ENCODE measurements at regions not wholly inside any gene's neighbourhood (a gene's known extent, or its start where the extent isn't known, plus 50 kb on each side); places are given as distances from the start of the nearest gene placed in this dataset.
"Not testable (repeated sequence)": the region's sequence is repeated elsewhere in the genome, so short reads cannot be mapped to it uniquely, and the experiment has no call there.

GRCh38 chr6:10343320-10343719 lies 71.6 kb downstream of the TFAP2A start:
- Mint-ChIP-seq H3K27ac (no peak overlapping the region), H3K9me3 (no peaks in the 10 kb centered on the region), H3K27me3 (peaks cover 2% of the 10 kb centered on the region), H3K36me3 (ENCODE audit: low read depth) (no peaks in the 10 kb centered on the region), H3K4me3 (no peak overlapping the region), H3K4me1 (ENCODE audit: low read depth) (no peaks in the 10 kb centered on the region)
- intact Hi-C loops (cut with micrococcal nuclease): no loop called here

- H3K27me3 Mint-ChIP-seq: peaks cover 2% of the 10 kb centered on the region
- H3K4me1 Mint-ChIP-seq (ENCODE audit: low read depth): no peaks in the 10 kb centered on the region
- intact Hi-C loops (cut with micrococcal nuclease): no loop called here
- H3K4me3 Mint-ChIP-seq: no peak overlapping the region
- H3K27ac Mint-ChIP-seq: no peak overlapping the region
- no peaks in the 10 kb centered on the region for H3K36me3 Mint-ChIP-seq (ENCODE audit: low read depth)
- no peaks in the 10 kb centered on the region for H3K9me3 Mint-ChIP-seq
Measured at GRCh38 chr6:10341605-10342004, 73.3 kb downstream of the TFAP2A start.

GRCh38 chr6:10338151-10338550 lies 76.7 kb downstream of the TFAP2A start:
- intact Hi-C loops (cut with micrococcal nuclease): no loop called here
- no peak overlapping the region for H3K27ac Mint-ChIP-seq
- H3K27me3 Mint-ChIP-seq: peaks cover 2% of the 10 kb centered on the region
- no peak overlapping the region for H3K4me3 Mint-ChIP-seq
- H3K9me3 Mint-ChIP-seq: no peaks in the 10 kb centered on the region
- H3K36me3 Mint-ChIP-seq (ENCODE audit: low read depth): no peaks in the 10 kb centered on the region
- H3K4me1 Mint-ChIP-seq (ENCODE audit: low read depth): no peaks in the 10 kb centered on the region

DNA sequence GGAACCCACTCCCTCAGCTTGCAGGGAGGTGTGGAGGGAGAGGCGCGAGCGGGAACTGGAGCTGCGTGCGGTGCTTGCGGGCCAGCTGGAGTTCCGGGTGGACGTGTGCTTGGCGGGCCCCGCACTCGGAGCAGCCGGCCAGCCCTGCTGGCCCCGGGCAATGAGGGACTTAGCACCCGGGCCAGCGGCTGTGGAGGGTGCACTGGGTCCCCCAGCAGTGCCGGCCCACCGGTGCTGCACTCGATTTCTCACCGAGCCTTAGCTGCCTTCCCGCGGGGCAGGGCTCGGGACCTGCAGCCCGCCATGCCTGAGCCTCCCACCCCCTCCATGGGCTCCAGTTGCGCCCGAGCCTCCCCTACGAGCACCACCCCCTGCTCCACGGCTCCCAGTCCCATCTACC lies 77.5 kb downstream of the TFAP2A start:
- H3K4me3 Mint-ChIP-seq; H3K4me1 Mint-ChIP-seq (ENCODE audit: low read depth); H3K36me3 Mint-ChIP-seq (ENCODE audit: low read depth); H3K27me3 Mint-ChIP-seq; H3K27ac Mint-ChIP-seq; intact Hi-C loops (cut with micrococcal nuclease); H3K9me3 Mint-ChIP-seq: not testable (repeated sequence)

DNA sequence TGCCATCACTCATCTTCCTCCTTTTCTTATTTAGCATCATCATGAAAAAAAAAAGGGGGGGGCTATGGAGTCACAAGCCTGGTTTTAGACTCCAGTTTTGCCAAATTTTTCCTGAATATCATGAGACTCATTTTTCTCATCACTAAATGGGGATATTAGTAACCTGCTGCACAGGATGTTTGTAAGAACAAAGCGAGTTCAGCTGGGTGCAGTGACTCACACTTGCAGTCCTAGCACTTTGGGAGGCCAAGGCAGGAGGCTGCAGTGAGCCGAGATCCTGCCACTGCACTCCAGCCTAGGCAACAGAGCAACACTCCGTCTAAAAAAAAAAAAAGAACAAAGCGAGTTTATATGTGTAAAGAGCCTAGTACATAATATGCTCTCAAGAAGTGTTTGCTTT lies 82.8 kb downstream of the TFAP2A start:
- Mint-ChIP-seq H3K4me1 (ENCODE audit: low read depth) (no peaks in the 10 kb centered on the region), H3K27ac (no peak overlapping the region), H3K4me3 (no peak overlapping the region), H3K36me3 (ENCODE audit: low read depth) (no peaks in the 10 kb centered on the region), H3K27me3 (no peaks in the 10 kb centered on the region), H3K9me3 (no peaks in the 10 kb centered on the region)
- intact Hi-C loops (cut with micrococcal nuclease): no loop called here

- no peak overlapping the region for H3K27ac Mint-ChIP-seq
- intact Hi-C loops (cut with micrococcal nuclease): no loop called here
- no peaks in the 10 kb centered on the region for H3K9me3 Mint-ChIP-seq
- H3K4me3 Mint-ChIP-seq: no peak overlapping the region
- no peaks in the 10 kb centered on the region for H3K27me3 Mint-ChIP-seq
- no peaks in the 10 kb centered on the region for H3K36me3 Mint-ChIP-seq (ENCODE audit: low read depth)
- H3K4me1 Mint-ChIP-seq (ENCODE audit: low read depth): no peaks in the 10 kb centered on the region
Measured at GRCh38 chr6:10331334-10331968, 83.4 kb downstream of the TFAP2A start.

GRCh38 chr6:10330515-10330914 lies 84.4 kb downstream of the TFAP2A start:
- H3K27ac Mint-ChIP-seq: no peak overlapping the region
- H3K4me3 Mint-ChIP-seq: no peak overlapping the region
- no peaks in the 10 kb centered on the region for H3K36me3 Mint-ChIP-seq (ENCODE audit: low read depth)

GRCh38 chr6:10323018-10323417 lies 91.9 kb downstream of the TFAP2A start:
- Mint-ChIP-seq H3K9me3 (peaks cover 13% of the 10 kb centered on the region), H3K4me1 (ENCODE audit: low read depth) (no peaks in the 10 kb centered on the region), H3K27ac (no peak overlapping the region), H3K36me3 (ENCODE audit: low read depth) (no peaks in the 10 kb centered on the region), H3K27me3 (no peaks in the 10 kb centered on the region), H3K4me3 (no peak overlapping the region)
- intact Hi-C loops (cut with micrococcal nuclease): no loop called here

More at GRCh38 chr6:10330515-10330914, 84.4 kb downstream of the TFAP2A start:
- Mint-ChIP-seq H3K4me1 (ENCODE audit: low read depth) (no peaks in the 10 kb centered on the region), H3K27me3 (no peaks in the 10 kb centered on the region), H3K9me3 (no peaks in the 10 kb centered on the region)
- intact Hi-C loops (cut with micrococcal nuclease): no loop called here

- intact Hi-C loops (cut with micrococcal nuclease): no loop called here
- H3K36me3 Mint-ChIP-seq (ENCODE audit: low read depth): no peaks in the 10 kb centered on the region
- H3K4me3 Mint-ChIP-seq: no peak overlapping the region
- H3K4me1 Mint-ChIP-seq (ENCODE audit: low read depth): no peaks in the 10 kb centered on the region
- peaks cover 13% of the 10 kb centered on the region for H3K9me3 Mint-ChIP-seq
- H3K27ac Mint-ChIP-seq: no peak overlapping the region
- no peaks in the 10 kb centered on the region for H3K27me3 Mint-ChIP-seq
Measured at GRCh38 chr6:10320291-10320690, 94.6 kb downstream of the TFAP2A start.

DNA sequence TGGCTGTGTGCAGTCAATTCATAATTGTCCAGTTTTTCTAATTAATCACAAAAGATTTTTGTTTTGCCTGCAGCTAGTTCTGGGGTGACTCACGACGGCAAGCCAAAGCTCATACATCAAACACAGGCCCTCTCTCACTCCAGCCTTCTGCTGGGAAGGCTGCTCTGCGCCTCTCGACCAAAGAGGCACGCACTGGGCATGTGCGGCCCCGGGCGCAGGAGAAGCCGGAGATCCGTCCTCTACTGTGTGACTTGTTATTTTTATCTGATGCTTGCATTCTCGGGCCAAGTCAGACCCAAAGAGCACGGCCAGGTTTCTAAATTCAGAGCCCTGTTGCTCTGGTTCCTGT lies 98.5 kb downstream of the TFAP2A start:
- Mint-ChIP-seq H3K36me3 (ENCODE audit: low read depth) (no peaks in the 10 kb centered on the region), H3K9me3 (peaks cover 13% of the 10 kb centered on the region), H3K4me3 (no peak overlapping the region), H3K4me1 (ENCODE audit: low read depth) (no peaks in the 10 kb centered on the region), H3K27ac (no peak overlapping the region), H3K27me3 (no peaks in the 10 kb centered on the region)
- intact Hi-C loops (cut with micrococcal nuclease): no loop called here

- H3K27me3 Mint-ChIP-seq: no peaks in the 10 kb centered on the region
- no peaks in the 10 kb centered on the region for H3K36me3 Mint-ChIP-seq (ENCODE audit: low read depth)
- no peak overlapping the region for H3K27ac Mint-ChIP-seq
- H3K4me1 Mint-ChIP-seq (ENCODE audit: low read depth): no peaks in the 10 kb centered on the region
- H3K9me3 Mint-ChIP-seq: peaks cover 13% of the 10 kb centered on the region
- no peak overlapping the region for H3K4me3 Mint-ChIP-seq
- intact Hi-C loops (cut with micrococcal nuclease): no loop called here
Measured at GRCh38 chr6:10315658-10316372, 99.1 kb downstream of the TFAP2A start.

- Mint-ChIP-seq H3K4me1 (ENCODE audit: low read depth) (no peaks in the 10 kb centered on the region), H3K36me3 (ENCODE audit: low read depth) (no peaks in the 10 kb centered on the region), H3K27ac (no peak overlapping the region), H3K9me3 (peaks cover 13% of the 10 kb centered on the region), H3K4me3 (no peak overlapping the region), H3K27me3 (no peaks in the 10 kb centered on the region)
- intact Hi-C loops (cut with micrococcal nuclease): no loop called here
Measured at GRCh38 chr6:10315034-10315433, 99.8 kb downstream of the TFAP2A start.

DNA sequence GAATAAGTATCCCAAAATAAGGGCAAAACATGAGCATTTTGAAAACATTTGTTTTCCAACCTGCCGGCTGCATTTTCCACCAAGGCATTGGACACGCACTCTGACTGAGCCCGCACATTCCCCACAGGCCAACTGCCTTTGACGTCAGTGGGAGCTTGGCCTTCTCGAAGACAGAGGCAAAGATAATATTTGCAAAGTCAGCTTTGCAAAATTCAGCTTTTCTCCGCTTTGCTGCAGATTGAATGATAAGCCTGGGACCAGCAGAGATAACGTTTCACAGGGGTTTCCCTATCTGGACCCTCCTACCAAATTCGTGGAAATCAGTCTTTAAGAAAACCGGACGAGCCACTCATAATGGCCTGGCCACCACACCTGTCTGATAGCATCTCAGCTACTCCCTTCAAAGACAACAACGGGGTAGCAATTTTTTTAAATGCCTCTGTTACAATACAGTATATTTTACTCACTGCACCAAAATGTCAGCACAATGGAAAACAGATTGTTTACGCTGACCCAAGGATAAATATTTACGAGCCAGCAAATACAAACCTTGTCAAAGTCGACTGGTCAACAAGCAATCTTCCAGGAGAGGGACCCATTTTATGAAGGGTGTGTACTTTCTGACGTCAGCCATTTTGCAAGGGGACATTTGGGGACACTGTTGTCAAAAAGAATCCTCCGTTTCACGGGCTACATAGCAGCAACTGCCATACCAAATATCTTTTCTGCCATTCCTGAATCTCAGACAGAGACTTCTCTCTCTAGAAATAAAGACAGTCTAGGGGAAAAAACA lies 100.5 kb downstream of the TFAP2A start:
- H3K4me1 Mint-ChIP-seq (ENCODE audit: low read depth): no peaks in the 10 kb centered on the region
- intact Hi-C loops (cut with micrococcal nuclease): no loop called here
- H3K36me3 Mint-ChIP-seq (ENCODE audit: low read depth): no peaks in the 10 kb centered on the region
- H3K9me3 Mint-ChIP-seq: peaks cover 7% of the 10 kb centered on the region
- no peaks in the 10 kb centered on the region for H3K27me3 Mint-ChIP-seq
- no peak overlapping the region for H3K4me3 Mint-ChIP-seq
- H3K27ac Mint-ChIP-seq: no peak overlapping the region

DNA sequence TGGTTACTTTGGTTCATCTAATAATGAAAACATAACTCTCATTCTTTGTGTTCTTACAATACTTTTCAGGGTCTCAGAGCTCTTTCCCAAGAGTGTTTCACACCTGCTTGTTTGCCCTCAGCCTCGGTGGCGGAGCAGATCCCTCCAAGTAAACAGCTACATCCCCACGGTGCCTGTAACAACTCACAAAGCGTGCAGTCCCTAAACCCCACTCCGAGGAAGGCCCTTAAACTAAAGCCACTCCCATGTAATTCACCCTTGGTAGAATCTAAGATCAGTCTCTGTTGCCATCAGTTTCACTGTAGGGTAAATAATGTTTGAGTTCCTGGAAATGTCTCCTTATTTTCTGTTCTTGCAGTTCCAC lies 101.1 kb downstream of the TFAP2A start:
- H3K9me3 Mint-ChIP-seq: peaks cover 1% of the 10 kb centered on the region
- no peak overlapping the region for H3K4me3 Mint-ChIP-seq
- H3K27me3 Mint-ChIP-seq: no peaks in the 10 kb centered on the region
- H3K36me3 Mint-ChIP-seq (ENCODE audit: low read depth): no peaks in the 10 kb centered on the region
- H3K27ac Mint-ChIP-seq: no peak overlapping the region
- no peaks in the 10 kb centered on the region for H3K4me1 Mint-ChIP-seq (ENCODE audit: low read depth)
- intact Hi-C loops (cut with micrococcal nuclease): no loop called here
